HCT116 (cell line): ENCODE measurements at regions not wholly inside any gene's neighbourhood (a gene's known extent, or its start where the extent isn't known, plus 50 kb on each side); places are given as distances from the start of the nearest gene placed in this dataset.

Source experiments
- ATAC-seq: fragments of 200-7000 bp; cut with Tn5 transposase; 2 replicates; pipeline ENCODE4 v1.9.1; 2020; ENCODE audit warnings: mild to moderate bottlenecking, moderate library complexity
- BruUV-seq: library from RNA; stranded (reverse); fragments of 400-500 nt; replicated peaks from 2 replicates; lab custom pipeline; 2021; lab: Mats Ljungman, UMichigan
- CTCF ChIA-PET: fragments of 300-600 bp; sonication (Branson Sonifier 250); formaldehyde crosslinking; loops from one replicate; lab custom pipeline; 2021; ENCODE audit warnings: antibody characterized with exemption; lab: Charles Lee
- POLR2A ChIA-PET: fragments of 300-600, 350-600 bp; sonication (Branson Sonifier 250); formaldehyde crosslinking; loops from one replicate; lab custom pipeline; 2021; ENCODE audit warnings: antibody characterized with exemption; lab: Charles Lee
- RAD21 ChIA-PET, 2 experiments: fragments of 300-600 bp; sonication (Branson Sonifier 250); formaldehyde crosslinking; loops; one replicate each; lab custom pipeline; 2023; ENCODE audit warnings: low total read pairs in 2 of 2; ENCODE audit not compliant: uncharacterized antibody in 2 of 2, unreplicated experiment in 2 of 2, low non-redundant PET in 1 of 2; lab: Charles Lee
- DNase-seq: peaks from one replicate; pipeline ENCODE4 v3.0.0-alpha.2; 2010; ENCODE audit warnings: low read depth, low spot score
- H2AFZ ChIP-seq: fragments of 200-600 bp; shearing (Covaris generic), sonication (generic); 2 replicates; pipeline ENCODE4 v1.6.1; 2017; ENCODE audit warnings: low read depth, mixed run types, mixed read lengths, antibody characterized with exemption, low read length; ENCODE audit not compliant: poor library complexity, severe bottlenecking
- H3K27ac ChIP-seq: 2 replicates; pipeline ENCODE4 v1.5.1; 2012; ENCODE audit warnings: low read depth, low read length
- H3K27me3 ChIP-seq: fragments of 200-600 bp; sonication (generic); 2 replicates; pipeline ENCODE4 v1.6.1; 2016; ENCODE audit warnings: mixed run types, low read length, mixed read lengths; ENCODE audit not compliant: insufficient read depth
- H3K36me3 ChIP-seq, 2 experiments: fragments of 200-500 bp in 1 of 2; fragments of 200-600 bp in 1 of 2; sonication (Bioruptor generic) in 1 of 2; sonication (generic) in 1 of 2; 2 replicates each; pipeline versions ENCODE4 v1.5.1 to v1.6.1; 2014 to 2016; ENCODE audit warnings: low read length in 2 of 2, inconsistent platforms in 1 of 2, mixed read lengths in 1 of 2, mixed run types in 1 of 2; ENCODE audit not compliant: insufficient read depth in 2 of 2, control insufficient read depth in 1 of 2
- H3K4me1 ChIP-seq, 2 experiments: fragments of 200-600 bp in 1 of 2; sonication (generic) in 1 of 2; 2 replicates each; pipeline versions ENCODE4 v1.5.1 to v1.6.1; 2012 to 2017; ENCODE audit warnings: low read length in 2 of 2, inconsistent platforms in 1 of 2, mild to moderate bottlenecking in 1 of 2, mixed read lengths in 1 of 2, mixed run types in 1 of 2, moderate library complexity in 1 of 2; ENCODE audit not compliant: insufficient read depth in 2 of 2, control insufficient read depth in 1 of 2
- H3K4me2 ChIP-seq: fragments of 200-600 bp; sonication (generic); 2 replicates; pipeline ENCODE4 v1.6.1; 2017; ENCODE audit warnings: mixed run types, low read length, mixed read lengths
- H3K4me3 ChIP-seq, 2 experiments: fragments of 200-600 bp in 1 of 2; sonication (generic) in 1 of 2; replicated peaks in 1 of 2; 2 replicates each; pipeline ENCODE4 v1.5.1; 2011 to 2016; ENCODE audit warnings: low read length in 2 of 2, control low read depth in 1 of 2, low read depth in 1 of 2, mild to moderate bottlenecking in 1 of 2, mixed read lengths in 1 of 2, mixed run types in 1 of 2
- H3K79me2 ChIP-seq: fragments of 200-600 bp; sonication (generic); 2 replicates; pipeline ENCODE4 v1.6.1; 2017; ENCODE audit warnings: mild to moderate bottlenecking, mixed run types, low read length, moderate library complexity, mixed read lengths; ENCODE audit not compliant: insufficient read depth
- H3K9ac ChIP-seq: fragments of 200-600 bp; sonication (generic); 2 replicates; pipeline ENCODE4 v1.6.1; 2016; ENCODE audit warnings: low read length, mixed read lengths
- H3K9me2 ChIP-seq: fragments of 200-600 bp; sonication (generic), shearing (Covaris generic); 2 replicates; pipeline ENCODE4 v1.6.1; 2017; ENCODE audit warnings: mixed run types, mild to moderate bottlenecking, moderate library complexity; ENCODE audit not compliant: insufficient read depth
- H3K9me3 ChIP-seq, 2 experiments: fragments of 200-500 bp in 1 of 2; fragments of 200-600 bp in 1 of 2; sonication (Bioruptor generic) in 1 of 2; sonication (generic) in 1 of 2; 2 replicates each; pipeline ENCODE4 v1.6.1; 2014 to 2017; ENCODE audit warnings: low read length in 2 of 2, mixed read lengths in 2 of 2, inconsistent platforms in 1 of 2, low read depth in 1 of 2, mild to moderate bottlenecking in 1 of 2, mixed run types in 1 of 2, moderate library complexity in 1 of 2; ENCODE audit not compliant: control insufficient read depth in 1 of 2, insufficient read depth in 1 of 2
- H4K20me1 ChIP-seq: fragments of 200-600 bp; sonication (generic), shearing (Covaris generic); 2 replicates; pipeline ENCODE4 v1.6.1; 2017; ENCODE audit warnings: mixed run types, mild to moderate bottlenecking, moderate library complexity; ENCODE audit not compliant: insufficient read depth
- CBX3 ChIP-seq: IDR thresholded peaks from 2 replicates; pipeline ENCODE4 v1.6.1; 2012; ENCODE audit warnings: low read depth
- CEBPB ChIP-seq: IDR thresholded peaks from 2 replicates; pipeline ENCODE4 v1.6.1; 2012; ENCODE audit warnings: low read depth
- EGR1 ChIP-seq: IDR thresholded peaks from 2 replicates; pipeline ENCODE4 v1.6.1; 2012; ENCODE audit warnings: low read depth
- ELF1 ChIP-seq: IDR thresholded peaks from 2 replicates; pipeline ENCODE4 v1.6.1; 2012; ENCODE audit warnings: low read depth, borderline replicate concordance
- EZH2 ChIP-seq: fragments of 200-600 bp; sonication (generic); IDR thresholded peaks from 2 replicates; pipeline ENCODE4 v1.6.1; 2017; ENCODE audit warnings: antibody characterized with exemption, mixed run types
- EZH2phosphoT487 ChIP-seq: fragments of 200-600 bp; IDR thresholded peaks from 2 replicates; pipeline ENCODE4 v1.6.1; 2018; ENCODE audit warnings: antibody characterized with exemption, borderline replicate concordance
- POLR2A ChIP-seq: IDR thresholded peaks from 2 replicates; pipeline ENCODE4 v1.7.0; 2011; ENCODE audit warnings: borderline replicate concordance; ENCODE audit not compliant: insufficient read depth, insufficient read length; ENCODE audit errors: extremely low read depth
- POLR2AphosphoS5 ChIP-seq: IDR thresholded peaks from 2 replicates; pipeline ENCODE4 v1.6.1; 2011; ENCODE audit warnings: mild to moderate bottlenecking, low read depth, low read length, moderate library complexity
- RAD21 ChIP-seq: IDR thresholded peaks from 2 replicates; pipeline ENCODE4 v1.6.1; 2012; ENCODE audit warnings: low read depth, mild to moderate bottlenecking
- SP1 ChIP-seq: IDR thresholded peaks from 2 replicates; pipeline ENCODE4 v1.6.1; 2012; ENCODE audit warnings: low read depth
- TCF7L2 ChIP-seq: IDR thresholded peaks from 2 replicates; pipeline ENCODE4 v1.7.0; 2011; ENCODE audit warnings: borderline replicate concordance, inconsistent platforms; ENCODE audit not compliant: insufficient read depth, insufficient read length; ENCODE audit errors: extremely low read depth
- ZFX ChIP-seq: fragments of 450-650 bp; IDR thresholded peaks from 2 replicates; pipeline ENCODE4 v1.6.1; 2017
- ZNF274 ChIP-seq: fragments of 200-500 bp; sonication (Bioruptor generic); IDR thresholded peaks from 2 replicates; pipeline ENCODE4 v1.6.1; 2014; ENCODE audit warnings: mild to moderate bottlenecking, low read depth, low read length, inconsistent platforms
- intact Hi-C: fragments of 100-400 bp; cut with micrococcal nuclease; formaldehyde crosslinking; loops from 2 replicates; pipeline ENCODE4 v1.10.0; 2022
- TF ChIP-seq, protein P1 (sequence below), 3 experiments: fragments of 200-600 bp in 1 of 3; sonication (generic) in 1 of 3; IDR thresholded peaks in 2 of 3; conservative IDR thresholded peaks in 1 of 3; 2 replicates each; pipeline ENCODE4 v1.5.1; 2012 to 2017; ENCODE audit warnings: low read depth in 2 of 3, low read length in 2 of 3, antibody characterized with exemption in 1 of 3, borderline replicate concordance in 1 of 3, control low read depth in 1 of 3, mild to moderate bottlenecking in 1 of 3, mixed read lengths in 1 of 3, mixed run types in 1 of 3, moderate library complexity in 1 of 3; ENCODE audit not compliant: insufficient read depth in 1 of 3
- TF ChIP-seq, protein P2 (sequence below): IDR thresholded peaks from 2 replicates; pipeline ENCODE4 v1.6.1; 2012
- TF ChIP-seq, protein P3 (sequence below): IDR thresholded peaks from 2 replicates; pipeline ENCODE4 v1.6.1; 2012; ENCODE audit warnings: low read depth

DNA sequence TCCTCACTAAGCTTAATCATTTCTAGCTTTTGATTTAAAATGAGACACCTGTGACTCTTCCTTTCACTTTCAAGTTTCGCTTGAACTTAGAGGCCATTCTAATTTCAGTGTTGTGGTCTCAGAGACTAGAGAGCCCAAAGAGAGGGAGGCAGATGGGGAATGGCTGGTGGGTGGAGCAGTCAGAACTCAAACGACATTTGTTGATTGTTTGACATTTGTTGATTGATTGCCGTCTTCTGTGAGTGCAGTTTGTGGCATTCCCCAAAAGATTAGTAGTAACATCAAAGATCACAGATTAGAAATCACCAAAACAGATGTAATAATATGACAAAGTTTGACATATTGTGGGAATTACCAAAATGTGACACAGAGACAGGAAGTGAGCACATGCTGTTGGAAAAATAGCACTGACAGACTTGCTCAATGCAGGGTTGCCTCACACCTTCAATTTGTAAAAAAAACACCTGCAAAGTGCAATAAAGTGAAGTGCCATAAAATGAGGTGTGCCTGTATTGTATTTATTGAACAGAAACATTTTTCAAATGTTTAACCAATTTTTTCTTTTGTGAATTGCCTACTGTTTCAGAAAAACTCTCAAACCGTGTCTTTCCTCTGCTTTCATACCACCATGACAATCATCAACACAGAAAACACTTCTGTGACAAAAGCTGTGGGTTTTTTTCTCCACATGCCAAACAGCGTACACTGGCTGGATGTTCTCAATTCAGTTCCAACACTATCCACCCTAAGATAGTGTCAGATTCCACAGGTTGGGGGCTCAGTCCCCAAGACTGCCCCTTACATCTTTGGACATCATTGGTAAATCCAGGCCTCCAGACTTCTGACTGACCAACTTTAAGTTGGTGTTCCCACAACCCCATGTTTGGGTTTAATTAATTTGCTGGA, 376.3 kb upstream of the RGS6 start:
- no TSS peak for BruUV-seq
- Histone ChIP-seq H4K20me1 (no peaks in the 10 kb centered on the region), H3K79me2 (no peaks in the 10 kb centered on the region), H3K27ac (no peak overlapping the region), H3K4me3 (no peak overlapping the region), H3K36me3 (no peaks in the 10 kb centered on the region), H3K9me2 (no peaks in the 10 kb centered on the region), H3K27me3 (no peaks in the 10 kb centered on the region), H3K4me1 (no peaks in the 10 kb centered on the region), H3K4me2 (no peak overlapping the region), H3K9me3 (no peaks in the 10 kb centered on the region), H2AFZ (no peak overlapping the region), H3K9ac (no peak overlapping the region)
- DNase-seq (no peak), ATAC-seq (no peak)
- ChIA-PET RAD21 (no interaction called here), CTCF (no interaction called here), POLR2A (no interaction called here)
- TF ChIP-seq, protein P1, sequence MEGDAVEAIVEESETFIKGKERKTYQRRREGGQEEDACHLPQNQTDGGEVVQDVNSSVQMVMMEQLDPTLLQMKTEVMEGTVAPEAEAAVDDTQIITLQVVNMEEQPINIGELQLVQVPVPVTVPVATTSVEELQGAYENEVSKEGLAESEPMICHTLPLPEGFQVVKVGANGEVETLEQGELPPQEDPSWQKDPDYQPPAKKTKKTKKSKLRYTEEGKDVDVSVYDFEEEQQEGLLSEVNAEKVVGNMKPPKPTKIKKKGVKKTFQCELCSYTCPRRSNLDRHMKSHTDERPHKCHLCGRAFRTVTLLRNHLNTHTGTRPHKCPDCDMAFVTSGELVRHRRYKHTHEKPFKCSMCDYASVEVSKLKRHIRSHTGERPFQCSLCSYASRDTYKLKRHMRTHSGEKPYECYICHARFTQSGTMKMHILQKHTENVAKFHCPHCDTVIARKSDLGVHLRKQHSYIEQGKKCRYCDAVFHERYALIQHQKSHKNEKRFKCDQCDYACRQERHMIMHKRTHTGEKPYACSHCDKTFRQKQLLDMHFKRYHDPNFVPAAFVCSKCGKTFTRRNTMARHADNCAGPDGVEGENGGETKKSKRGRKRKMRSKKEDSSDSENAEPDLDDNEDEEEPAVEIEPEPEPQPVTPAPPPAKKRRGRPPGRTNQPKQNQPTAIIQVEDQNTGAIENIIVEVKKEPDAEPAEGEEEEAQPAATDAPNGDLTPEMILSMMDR (IDR thresholded peaks at IDR 0.05 in 2 of 3, conservative IDR thresholded peaks at IDR 0.05 in 1 of 3; ENCODE audit: borderline replicate concordance in 1 of 3, insufficient read depth in 1 of 3, low read depth in 2 of 3, low read length in 2 of 3) = no peak
- TF ChIP-seq EGR1 (no peak), SP1 (no peak), POLR2AphosphoS5 (no peak), ELF1 (no peak)
- intact Hi-C loops = no loop called here

DNA sequence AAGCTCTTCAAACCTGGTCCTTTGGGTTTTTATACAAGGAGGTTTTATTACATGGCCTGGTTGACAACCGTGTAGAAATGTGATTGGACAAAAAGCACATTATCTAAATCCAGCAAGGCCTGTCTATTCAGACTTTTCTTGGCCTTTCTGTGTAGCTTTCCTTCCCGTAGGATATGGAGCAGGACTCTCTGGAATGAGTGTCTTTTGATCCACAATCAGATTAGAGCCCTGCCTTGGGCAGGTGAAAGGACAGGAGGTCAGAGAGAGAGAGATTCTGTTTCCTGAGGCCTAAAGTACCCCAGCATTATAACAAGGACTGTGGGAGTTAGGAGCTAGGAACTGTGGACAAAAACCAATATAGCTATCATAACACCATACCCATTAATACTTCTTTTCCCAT, 375.5 kb upstream of the RGS6 start:
- Histone ChIP-seq H3K9me3 (no peaks in the 10 kb centered on the region), H3K9me2 (no peaks in the 10 kb centered on the region), H3K27ac (no peak overlapping the region), H3K36me3 (no peaks in the 10 kb centered on the region), H4K20me1 (no peaks in the 10 kb centered on the region), H3K79me2 (no peaks in the 10 kb centered on the region), H3K4me2 (no peak overlapping the region), H3K4me3 (no peak overlapping the region), H2AFZ (no peak overlapping the region), H3K9ac (no peak overlapping the region), H3K4me1 (no peaks in the 10 kb centered on the region), H3K27me3 (no peaks in the 10 kb centered on the region)
- DNase-seq (no peak), ATAC-seq (no peak)
- intact Hi-C loops = no loop called here
- BruUV-seq = no TSS peak
- ChIA-PET CTCF (no interaction called here), RAD21 (no interaction called here), POLR2A (no interaction called here)
- TF ChIP-seq POLR2A (no peak), EZH2 (no peak), RAD21 (no peak), TCF7L2 (no peak), ZFX (no peak), EGR1 (no peak), ZNF274 (no peak), CBX3 (no peak), EZH2phosphoT487 (no peak), CEBPB (no peak)
- TF ChIP-seq, protein P2, sequence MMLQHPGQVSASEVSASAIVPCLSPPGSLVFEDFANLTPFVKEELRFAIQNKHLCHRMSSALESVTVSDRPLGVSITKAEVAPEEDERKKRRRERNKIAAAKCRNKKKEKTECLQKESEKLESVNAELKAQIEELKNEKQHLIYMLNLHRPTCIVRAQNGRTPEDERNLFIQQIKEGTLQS = no peak
- TF ChIP-seq, protein P3, sequence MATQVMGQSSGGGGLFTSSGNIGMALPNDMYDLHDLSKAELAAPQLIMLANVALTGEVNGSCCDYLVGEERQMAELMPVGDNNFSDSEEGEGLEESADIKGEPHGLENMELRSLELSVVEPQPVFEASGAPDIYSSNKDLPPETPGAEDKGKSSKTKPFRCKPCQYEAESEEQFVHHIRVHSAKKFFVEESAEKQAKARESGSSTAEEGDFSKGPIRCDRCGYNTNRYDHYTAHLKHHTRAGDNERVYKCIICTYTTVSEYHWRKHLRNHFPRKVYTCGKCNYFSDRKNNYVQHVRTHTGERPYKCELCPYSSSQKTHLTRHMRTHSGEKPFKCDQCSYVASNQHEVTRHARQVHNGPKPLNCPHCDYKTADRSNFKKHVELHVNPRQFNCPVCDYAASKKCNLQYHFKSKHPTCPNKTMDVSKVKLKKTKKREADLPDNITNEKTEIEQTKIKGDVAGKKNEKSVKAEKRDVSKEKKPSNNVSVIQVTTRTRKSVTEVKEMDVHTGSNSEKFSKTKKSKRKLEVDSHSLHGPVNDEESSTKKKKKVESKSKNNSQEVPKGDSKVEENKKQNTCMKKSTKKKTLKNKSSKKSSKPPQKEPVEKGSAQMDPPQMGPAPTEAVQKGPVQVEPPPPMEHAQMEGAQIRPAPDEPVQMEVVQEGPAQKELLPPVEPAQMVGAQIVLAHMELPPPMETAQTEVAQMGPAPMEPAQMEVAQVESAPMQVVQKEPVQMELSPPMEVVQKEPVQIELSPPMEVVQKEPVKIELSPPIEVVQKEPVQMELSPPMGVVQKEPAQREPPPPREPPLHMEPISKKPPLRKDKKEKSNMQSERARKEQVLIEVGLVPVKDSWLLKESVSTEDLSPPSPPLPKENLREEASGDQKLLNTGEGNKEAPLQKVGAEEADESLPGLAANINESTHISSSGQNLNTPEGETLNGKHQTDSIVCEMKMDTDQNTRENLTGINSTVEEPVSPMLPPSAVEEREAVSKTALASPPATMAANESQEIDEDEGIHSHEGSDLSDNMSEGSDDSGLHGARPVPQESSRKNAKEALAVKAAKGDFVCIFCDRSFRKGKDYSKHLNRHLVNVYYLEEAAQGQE = no peak
